HG02623 (cell line): ENCODE measurements at regions not wholly inside any gene's neighbourhood (a gene's known extent, or its start where the extent isn't known, plus 50 kb on each side); places are given as distances from the start of the nearest gene placed in this dataset.
A peak's percentile ranks its signal among the peaks of the same experiment; 100 is the strongest.

Source experiments
- ATAC-seq: cut with Tn5 transposase; IDR thresholded peaks from one replicate; pipeline ENCODE4 v1.9.1; 2021; ENCODE audit warnings: moderate library complexity; ENCODE audit not compliant: unreplicated experiment

- ATAC-seq = no peak
Observed at GRCh38 chr11:91264481-91264880, 960.1 kb upstream of the FAT3 start.

GRCh38 chr11:91263496-91264365 lies 960.9 kb upstream of the FAT3 start:
- ATAC-seq = no peak

DNA sequence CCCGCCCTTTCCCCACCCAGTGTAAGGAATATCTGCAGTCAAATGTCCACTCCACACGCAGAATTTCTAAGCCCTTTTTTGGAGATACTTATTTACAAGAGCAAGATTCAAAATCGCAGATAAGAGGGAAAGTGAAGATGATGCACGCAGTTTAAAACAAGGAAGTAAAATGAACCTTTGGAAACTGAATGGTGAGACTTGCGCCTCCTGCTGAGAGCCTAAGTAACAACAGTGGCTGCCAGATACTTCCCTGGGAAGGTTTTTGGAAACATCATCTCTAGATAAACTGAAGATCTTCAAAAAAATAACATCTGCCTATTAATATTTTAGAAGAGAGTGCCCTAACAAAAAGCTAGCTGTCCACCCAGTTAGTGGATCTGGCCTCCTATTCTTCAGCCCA lies 963.1 kb upstream of the FAT3 start:
- no peak for ATAC-seq

GRCh38 chr11:91258876-91259275 lies 965.7 kb upstream of the FAT3 start:
- ATAC-seq = no peak

GRCh38 chr11:91257667-91258066 lies 967.0 kb upstream of the FAT3 start:
- ATAC-seq = no peak

GRCh38 chr11:91248199-91248807 lies 976.3 kb upstream of the FAT3 start:
- ATAC-seq = peak; percentile 52

GRCh38 chr11:91247009-91247735 lies 977.4 kb upstream of the FAT3 start:
- no peak for ATAC-seq

GRCh38 chr11:91244912-91245311 lies 979.7 kb upstream of the FAT3 start:
- no peak for ATAC-seq

GRCh38 chr11:91243630-91244029 lies 981.0 kb upstream of the FAT3 start:
- ATAC-seq = no peak

DNA sequence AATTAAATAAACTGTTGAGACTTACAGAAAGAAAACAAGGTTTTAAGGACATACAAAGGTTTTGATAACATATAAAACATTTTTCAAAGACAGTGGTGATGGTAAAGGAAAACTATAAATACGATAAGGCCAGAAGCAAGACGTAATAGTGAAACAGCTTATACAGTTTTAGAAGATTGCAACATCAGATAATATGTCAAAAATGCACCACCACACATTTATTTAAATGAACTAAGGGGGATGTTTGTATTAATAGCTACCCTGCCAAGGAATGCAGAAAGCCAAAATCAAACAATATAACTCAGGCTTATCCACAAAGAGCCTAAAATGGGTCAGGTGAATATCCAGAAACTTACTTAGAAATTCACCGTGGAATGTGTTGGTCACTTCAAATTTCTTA lies 981.6 kb upstream of the FAT3 start:
- no peak for ATAC-seq

- ATAC-seq = no peak
Observed at GRCh38 chr11:91241226-91241625, 983.4 kb upstream of the FAT3 start.

- ATAC-seq = no peak
Observed at GRCh38 chr11:91239359-91239758, 985.3 kb upstream of the FAT3 start.

DNA sequence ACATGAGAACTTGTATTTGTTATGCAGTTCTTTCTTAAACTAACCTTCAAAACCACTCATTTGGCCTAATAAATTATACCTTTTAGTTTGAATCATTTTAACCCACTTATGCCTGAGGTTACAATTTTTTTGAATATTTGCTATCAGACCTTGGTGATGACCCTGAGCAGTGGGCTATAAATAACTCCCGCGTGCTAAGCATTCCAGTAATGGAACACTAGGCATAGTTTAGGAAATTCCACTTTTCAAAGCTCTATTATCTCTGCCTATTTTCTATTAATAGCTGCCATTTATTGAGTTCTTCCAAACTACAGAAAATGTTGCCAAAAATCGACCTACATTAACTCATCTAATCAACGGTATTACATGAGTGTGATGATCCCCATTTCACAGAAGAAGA lies 993.4 kb upstream of the FAT3 start:
- ATAC-seq = no peak

- no peak for ATAC-seq
Observed at GRCh38 chr11:91230647-91231046, 994.0 kb upstream of the FAT3 start.

DNA sequence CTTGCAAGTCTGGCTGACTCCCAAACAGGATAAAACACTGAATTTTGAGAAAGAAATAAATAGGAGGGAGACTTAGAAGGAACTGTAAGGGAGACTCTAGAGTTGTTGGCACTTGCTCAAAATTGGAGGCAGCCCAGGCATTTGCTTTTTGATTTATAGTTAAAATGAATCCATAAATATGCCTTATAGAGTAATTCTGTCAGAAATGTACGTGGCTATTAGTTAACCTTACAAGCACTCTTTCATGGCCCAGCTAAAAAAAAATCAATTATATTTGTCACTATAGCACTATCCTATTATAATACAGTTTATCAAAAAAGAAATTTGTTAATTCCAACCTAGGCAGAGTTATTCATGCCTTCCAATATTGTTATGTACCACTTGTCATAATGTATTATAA lies 1000.0 kb upstream of the CHORDC1 start:
- ATAC-seq = no peak

DNA sequence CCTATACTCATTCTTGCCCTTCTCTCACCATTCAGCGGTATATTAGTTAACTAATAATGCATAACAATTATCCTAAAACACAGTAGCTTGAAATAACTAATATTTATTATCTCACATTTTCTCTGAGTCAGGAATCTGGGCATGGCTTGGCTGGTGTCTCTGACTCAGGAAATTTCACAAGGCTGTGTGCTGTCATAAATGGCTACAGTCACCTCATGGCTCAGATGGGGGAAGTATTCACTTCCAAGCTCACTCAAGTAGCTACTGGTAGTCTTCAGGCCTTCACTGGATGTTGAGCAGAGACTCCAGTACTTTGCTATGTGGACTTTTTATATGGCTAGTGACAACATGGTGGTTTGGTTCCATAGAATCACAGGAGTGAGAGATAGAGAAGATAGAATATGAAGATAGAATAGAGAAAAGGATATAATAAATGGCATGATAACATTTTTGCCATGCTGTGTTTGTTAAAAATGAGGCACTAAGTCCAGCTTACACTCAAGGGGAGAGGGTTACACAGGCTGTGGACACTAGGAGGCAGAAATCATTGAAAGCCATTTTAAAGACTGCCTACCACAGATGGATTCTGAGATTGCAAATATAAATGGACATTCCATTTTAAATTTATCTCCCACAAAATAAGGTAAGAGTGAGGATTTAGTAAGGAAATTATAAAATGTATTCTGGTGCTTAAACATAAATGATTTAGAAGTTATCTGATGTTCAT lies 997.8 kb upstream of the CHORDC1 start:
- ATAC-seq = no peak

- ATAC-seq = no peak
Observed at GRCh38 chr11:91219535-91219934, 996.7 kb upstream of the CHORDC1 start.

- ATAC-seq = no peak
Observed at GRCh38 chr11:91209751-91210150, 986.9 kb upstream of the CHORDC1 start.

DNA sequence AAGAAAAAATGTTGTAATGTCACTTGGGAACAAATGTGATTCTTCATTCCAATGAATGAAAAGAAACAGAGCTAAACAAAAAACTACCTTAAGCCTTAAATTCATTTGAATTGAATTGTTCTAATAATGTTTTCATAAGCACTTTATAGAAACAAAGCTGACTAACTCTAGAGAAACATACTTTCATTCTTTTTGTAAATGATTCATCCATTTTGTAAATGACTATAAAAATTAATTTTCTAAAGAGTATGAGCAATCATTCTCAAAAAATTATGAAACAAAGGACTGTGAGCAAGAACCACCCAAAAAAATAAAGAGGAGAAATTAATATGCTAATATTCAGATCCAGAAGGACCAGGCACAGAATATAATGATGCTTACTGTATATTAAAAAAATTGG lies 986.5 kb upstream of the CHORDC1 start:
- ATAC-seq = no peak

DNA sequence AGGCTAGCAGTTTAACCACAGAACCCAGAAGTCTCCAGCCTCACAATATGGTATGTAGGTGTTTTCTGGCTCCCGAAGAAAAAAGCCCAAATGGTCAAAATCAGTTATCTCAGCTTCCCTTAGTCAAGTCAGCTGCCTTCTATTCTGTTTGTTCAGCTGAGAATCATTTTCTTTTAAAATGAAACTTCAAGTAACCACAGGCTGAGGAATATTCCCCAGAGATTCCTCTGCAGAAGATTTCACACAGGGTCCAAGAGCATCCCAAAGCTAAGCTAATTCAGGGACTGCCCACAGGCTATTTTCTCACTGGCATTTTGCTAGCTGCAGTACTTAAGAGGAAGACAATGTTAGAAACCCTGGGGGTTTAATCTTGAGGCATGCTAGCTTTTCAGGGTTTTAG lies 977.0 kb upstream of the CHORDC1 start:
- ATAC-seq = no peak

GRCh38 chr11:91194546-91194945 lies 971.7 kb upstream of the CHORDC1 start:
- no peak for ATAC-seq
